ENCODE measurements at regions not wholly inside any gene's neighbourhood (a gene's known extent, or its start where the extent isn't known, plus 50 kb on each side); places are given as distances from the start of the nearest gene placed in this dataset.

GRCh38 chr15:39444735-39445470 lies 136.0 kb upstream of the THBS1 start:
- no peak for DNase-seq

- DNase-seq, result no peak
Observed at GRCh38 chr15:39445931-39446330, 134.9 kb upstream of the THBS1 start.

- no peak for DNase-seq
Observed at GRCh38 chr15:39447346-39447745, 133.5 kb upstream of the THBS1 start.

- no peak for DNase-seq
Observed at GRCh38 chr15:39447881-39448280, 133.0 kb upstream of the THBS1 start.

GRCh38 chr15:39448409-39448808 lies 132.5 kb upstream of the THBS1 start:
- DNase-seq, result no peak

- no peak for DNase-seq
Observed at GRCh38 chr15:39451121-39451688, 129.7 kb upstream of the THBS1 start.

- DNase-seq, result no peak
Observed at GRCh38 chr15:39451871-39452270, 129.0 kb upstream of the THBS1 start.

GRCh38 chr15:39453620-39454019 lies 127.3 kb upstream of the THBS1 start:
- peak in 1 of 2 donors; percentile 54 for DNase-seq

GRCh38 chr15:39454189-39454986 lies 126.5 kb upstream of the THBS1 start:
- no peak for DNase-seq

GRCh38 chr15:39455471-39455991 lies 125.3 kb upstream of the THBS1 start:
- DNase-seq, result no peak

GRCh38 chr15:39456159-39456558 lies 124.7 kb upstream of the THBS1 start:
- DNase-seq, result no peak

- no peak for DNase-seq
Observed at GRCh38 chr15:39456582-39457330, 124.1 kb upstream of the THBS1 start.

GRCh38 chr15:39458131-39458530 lies 122.7 kb upstream of the THBS1 start:
- DNase-seq, result no peak

GRCh38 chr15:39459548-39459947 lies 121.3 kb upstream of the THBS1 start:
- no peak for DNase-seq

- no peak for DNase-seq
Observed at GRCh38 chr15:39460748-39461147, 120.1 kb upstream of the THBS1 start.

- DNase-seq, result no peak
Observed at GRCh38 chr15:39461536-39462130, 119.2 kb upstream of the THBS1 start.

- DNase-seq, result no peak
Observed at GRCh38 chr15:39462691-39463090, 118.2 kb upstream of the THBS1 start.

GRCh38 chr15:39465843-39466749 lies 114.8 kb upstream of the THBS1 start:
- no peak for DNase-seq

GRCh38 chr15:39466750-39467105 lies 114.2 kb upstream of the THBS1 start:
- no peak for DNase-seq

GRCh38 chr15:39468331-39468730 lies 112.5 kb upstream of the THBS1 start:
- peak; percentile 28 to 78 for DNase-seq

GRCh38 chr15:39468828-39469227 lies 112.1 kb upstream of the THBS1 start:
- no peak for DNase-seq
